ENCODE measurements at regions not wholly inside any gene's neighbourhood (a gene's known extent, or its start where the extent isn't known, plus 50 kb on each side); places are given as distances from the start of the nearest gene placed in this dataset.

- TF ChIP-seq SIN3A (IDR thresholded peaks at IDR 0.05; ENCODE audit: borderline replicate concordance, insufficient read depth, low read length) (no peak), POLR2AphosphoS5 (IDR thresholded peaks at IDR 0.05; ENCODE audit: low read depth, low read length) (no peak), REST (IDR thresholded peaks at IDR 0.05; ENCODE audit: insufficient read depth in 1 of 2, low read depth in 2 of 2, low read length in 2 of 2) (no peak), TAF1 (IDR thresholded peaks at IDR 0.05; ENCODE audit: borderline replicate concordance, insufficient read depth, low read length) (no peak)
Observed at GRCh38 chr3:81951106-81951505, 189.7 kb upstream of the GBE1 start.
